ENCODE measurements at regions not wholly inside any gene's neighbourhood (a gene's known extent, or its start where the extent isn't known, plus 50 kb on each side); places are given as distances from the start of the nearest gene placed in this dataset.
"Not testable (repeated sequence)": the region's sequence is repeated elsewhere in the genome, so short reads cannot be mapped to it uniquely, and the experiment has no call there.

DNA sequence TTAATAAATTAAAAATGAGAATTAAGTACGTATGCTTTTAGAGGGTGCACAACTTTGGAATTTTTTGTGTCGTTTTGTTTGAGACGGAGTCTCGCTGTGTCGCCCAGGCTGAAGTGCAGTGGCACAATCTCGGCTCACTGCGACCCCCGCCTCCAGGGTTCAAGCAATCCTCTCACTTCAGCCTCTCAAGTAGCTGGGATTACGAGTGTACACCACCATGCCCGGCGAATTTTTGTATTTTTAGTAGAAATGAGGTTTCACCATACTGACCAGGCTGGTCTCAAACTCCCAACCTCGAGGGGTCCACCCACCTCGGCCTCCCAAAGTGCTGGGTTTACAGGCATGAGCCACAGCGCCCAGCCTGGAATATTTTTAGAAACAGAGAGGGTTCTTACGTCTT is 812.4 kb downstream of the TMEM121 start:
- H3K36me3 ChIP-seq (ENCODE audit: control insufficient read depth in 2 of 4, insufficient read depth in 4 of 4, low read length in 3 of 4); H3K27me3 ChIP-seq (replicated peaks in 1 of 4; ENCODE audit: control insufficient read depth in 3 of 4, extremely low read depth in 1 of 4, insufficient read depth in 3 of 4, low read length in 3 of 4); H3K23ac ChIP-seq (ENCODE audit: insufficient read length); H3K9ac ChIP-seq (replicated peaks in 1 of 4; ENCODE audit: extremely low read depth in 1 of 4, low read depth in 3 of 4, low read length in 3 of 4); H2BK15ac ChIP-seq (ENCODE audit: low read length); H3K4me3 ChIP-seq (ENCODE audit: extremely low read depth in 1 of 4, insufficient read depth in 2 of 4, low read depth in 3 of 4, low read length in 4 of 4); H2AFZ ChIP-seq (ENCODE audit: low read length); H4K20me1 ChIP-seq (replicated peaks in 1 of 2; ENCODE audit: control insufficient read depth in 1 of 2, insufficient read depth in 2 of 2, low read length in 2 of 2); H3K4ac ChIP-seq (replicated peaks; ENCODE audit: insufficient read length, low read depth, low read length); H2AK5ac ChIP-seq (ENCODE audit: low read depth, low read length); DNase-seq (ENCODE audit: low read depth in 1 of 2, low spot score in 2 of 2); H2BK5ac ChIP-seq (ENCODE audit: low read depth, low read length); FAIRE-seq; H3K79me1 ChIP-seq (ENCODE audit: low read depth, low read length); CTCF ChIA-PET (ENCODE audit: partially characterized antibody); H4K8ac ChIP-seq (ENCODE audit: extremely low read depth, insufficient read depth, low read length); H3K56ac ChIP-seq (replicated peaks; ENCODE audit: insufficient read length, low read depth, low read length); H3K23me2 ChIP-seq (ENCODE audit: low read depth, low read length); H3K27ac ChIP-seq (ENCODE audit: low read depth, low read length); H3K79me2 ChIP-seq (ENCODE audit: control insufficient read depth in 1 of 2, insufficient read depth in 2 of 2, low read length in 2 of 2); H3K4me2 ChIP-seq (ENCODE audit: insufficient read depth in 1 of 2, low read depth in 2 of 2, low read length in 2 of 2); POLR2A ChIA-PET (ENCODE audit: partially characterized antibody); H2BK20ac ChIP-seq (ENCODE audit: low read length); H4K5ac ChIP-seq (ENCODE audit: insufficient read length, low read depth, low read length); H3K18ac ChIP-seq (ENCODE audit: extremely low read depth, low read length); H2BK12ac ChIP-seq (ENCODE audit: low read depth, low read length); H3K14ac ChIP-seq (ENCODE audit: insufficient read length); H2BK120ac ChIP-seq (replicated peaks; ENCODE audit: low read depth, low read length); H3K9me3 ChIP-seq (ENCODE audit: insufficient read depth in 2 of 2, low read depth in 1 of 2, low read length in 1 of 2); H4K91ac ChIP-seq (replicated peaks; ENCODE audit: insufficient read length, low read length); H3K4me1 ChIP-seq (replicated peaks in 1 of 4; ENCODE audit: control insufficient read depth in 3 of 4, insufficient read depth in 4 of 4, low read length in 3 of 4): not testable (repeated sequence)
- WGBS, 2 experiments (ENCODE audit: extremely low coverage in 1 of 2, insufficient coverage in 1 of 2, insufficient read length in 1 of 2, insufficient replicate concordance in 2 of 2, low coverage in 1 of 2, low lambda C conversion rate in 2 of 2, missing lambda C conversion rate in 1 of 2), result no CpG with 5 or more reads among the region's 15 CpGs

DNA sequence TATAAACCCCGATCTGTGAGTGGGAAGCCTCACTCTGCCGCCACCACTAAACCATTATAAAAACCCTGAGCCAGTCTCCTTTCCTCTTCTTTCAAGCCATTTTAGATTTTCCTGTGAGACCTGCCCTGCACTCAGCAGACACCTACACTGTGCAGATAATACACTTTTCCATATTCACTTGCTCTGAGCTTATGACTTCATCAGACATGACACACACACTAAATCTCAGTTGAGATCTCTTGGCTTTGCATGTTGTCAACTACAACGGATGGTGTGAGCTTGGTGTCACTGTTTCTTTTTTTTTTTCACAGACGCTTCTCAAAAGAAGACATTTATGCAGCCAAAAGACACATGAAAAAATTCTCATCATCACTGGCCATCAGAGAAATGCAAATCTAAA is 814.3 kb downstream of the TMEM121 start:
- H3K27ac ChIP-seq (ENCODE audit: low read depth, low read length); H3K4me2 ChIP-seq (ENCODE audit: insufficient read depth in 1 of 2, low read depth in 2 of 2, low read length in 2 of 2); H2BK20ac ChIP-seq (ENCODE audit: low read length); DNase-seq (ENCODE audit: low read depth in 1 of 2, low spot score in 2 of 2); H4K20me1 ChIP-seq (replicated peaks in 1 of 2; ENCODE audit: control insufficient read depth in 1 of 2, insufficient read depth in 2 of 2, low read length in 2 of 2); CTCF ChIA-PET (ENCODE audit: partially characterized antibody); H3K79me1 ChIP-seq (ENCODE audit: low read depth, low read length); H3K4me1 ChIP-seq (replicated peaks in 1 of 4; ENCODE audit: control insufficient read depth in 3 of 4, insufficient read depth in 4 of 4, low read length in 3 of 4); H3K4me3 ChIP-seq (ENCODE audit: extremely low read depth in 1 of 4, insufficient read depth in 2 of 4, low read depth in 3 of 4, low read length in 4 of 4); H2BK15ac ChIP-seq (ENCODE audit: low read length); H3K9me3 ChIP-seq (ENCODE audit: insufficient read depth in 2 of 2, low read depth in 1 of 2, low read length in 1 of 2); FAIRE-seq; H2AK5ac ChIP-seq (ENCODE audit: low read depth, low read length); H3K79me2 ChIP-seq (ENCODE audit: control insufficient read depth in 1 of 2, insufficient read depth in 2 of 2, low read length in 2 of 2); H3K23me2 ChIP-seq (ENCODE audit: low read depth, low read length); H2BK5ac ChIP-seq (ENCODE audit: low read depth, low read length); H3K4ac ChIP-seq (replicated peaks; ENCODE audit: insufficient read length, low read depth, low read length); H3K18ac ChIP-seq (ENCODE audit: extremely low read depth, low read length); H2BK120ac ChIP-seq (replicated peaks; ENCODE audit: low read depth, low read length); H2AFZ ChIP-seq (ENCODE audit: low read length); H4K5ac ChIP-seq (ENCODE audit: insufficient read length, low read depth, low read length); H4K91ac ChIP-seq (replicated peaks; ENCODE audit: insufficient read length, low read length); H3K14ac ChIP-seq (ENCODE audit: insufficient read length); H3K9ac ChIP-seq (replicated peaks in 1 of 4; ENCODE audit: extremely low read depth in 1 of 4, low read depth in 3 of 4, low read length in 3 of 4); H3K56ac ChIP-seq (replicated peaks; ENCODE audit: insufficient read length, low read depth, low read length); POLR2A ChIA-PET (ENCODE audit: partially characterized antibody); H4K8ac ChIP-seq (ENCODE audit: extremely low read depth, insufficient read depth, low read length); H3K23ac ChIP-seq (ENCODE audit: insufficient read length); H2BK12ac ChIP-seq (ENCODE audit: low read depth, low read length); H3K36me3 ChIP-seq (ENCODE audit: control insufficient read depth in 2 of 4, insufficient read depth in 4 of 4, low read length in 3 of 4); H3K27me3 ChIP-seq (replicated peaks in 1 of 4; ENCODE audit: control insufficient read depth in 3 of 4, extremely low read depth in 1 of 4, insufficient read depth in 3 of 4, low read length in 3 of 4): not testable (repeated sequence)
- WGBS, 2 experiments (ENCODE audit: extremely low coverage in 1 of 2, insufficient coverage in 1 of 2, insufficient read length in 1 of 2, insufficient replicate concordance in 2 of 2, low coverage in 1 of 2, low lambda C conversion rate in 2 of 2, missing lambda C conversion rate in 1 of 2), result 42% methylated on average over 2 of the region's 4 CpGs; no CpG with 5 or more reads in 1 of the 2 experiments

All from H1 (cell line).